IPS-11a (cell line): ENCODE measurements at regions not wholly inside any gene's neighbourhood (a gene's known extent, or its start where the extent isn't known, plus 50 kb on each side); places are given as distances from the start of the nearest gene placed in this dataset.

Experiments used
- H3K4me3 ChIP-seq: one replicate; pipeline ENCODE4 v1.5.1; 2013; ENCODE audit warnings: low read depth, low read length, control low read depth

GRCh38 chr15:95655089-95655607, 675.4 kb upstream of the NR2F2 start:
- H3K4me3 ChIP-seq = no peak overlapping the region

GRCh38 chr15:95656595-95656994, 673.9 kb upstream of the NR2F2 start:
- no peak overlapping the region for H3K4me3 ChIP-seq

- no peak overlapping the region for H3K4me3 ChIP-seq
These were observed 671.7 kb upstream of the NR2F2 start for GRCh38 chr15:95658799-95659198.

DNA sequence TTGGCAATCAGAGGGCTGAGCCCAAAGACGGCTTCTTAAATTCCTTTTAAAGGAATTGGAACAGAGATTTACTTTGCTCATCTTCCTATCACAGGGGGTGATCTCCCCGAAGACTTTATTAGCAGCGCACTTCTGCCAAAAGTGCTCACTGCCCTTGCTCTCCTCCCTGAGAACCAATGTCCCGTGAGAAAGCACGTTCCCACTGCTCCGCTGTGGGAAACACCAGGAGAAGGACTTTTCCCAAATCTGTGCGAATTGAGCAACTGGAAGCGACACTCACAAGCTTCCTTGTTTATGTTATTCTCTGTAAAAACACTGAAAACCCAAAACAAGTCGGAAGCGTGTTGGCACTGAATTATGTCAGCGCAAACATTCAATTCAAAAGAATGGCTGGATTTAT, 670.8 kb upstream of the NR2F2 start:
- H3K4me3 ChIP-seq = no peak overlapping the region

DNA sequence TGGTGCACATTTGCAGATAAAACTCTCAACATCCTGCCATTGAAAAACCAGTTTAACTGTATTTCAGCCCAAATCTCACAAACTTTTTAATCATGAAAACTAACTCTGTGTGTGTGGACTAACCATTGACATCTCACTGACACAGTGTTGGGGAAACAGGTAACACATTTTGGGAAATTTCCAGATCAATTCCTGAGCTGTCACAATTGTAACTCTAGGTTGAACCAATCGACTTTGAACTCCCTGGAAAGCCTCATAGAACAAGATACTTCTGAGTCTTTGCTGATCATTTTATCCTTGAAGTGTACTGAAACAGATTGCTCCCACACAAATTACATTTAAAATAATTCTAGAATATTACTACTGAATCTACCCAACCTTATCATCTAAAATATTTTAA, 667.9 kb upstream of the NR2F2 start:
- H3K4me3 ChIP-seq = no peak overlapping the region

DNA sequence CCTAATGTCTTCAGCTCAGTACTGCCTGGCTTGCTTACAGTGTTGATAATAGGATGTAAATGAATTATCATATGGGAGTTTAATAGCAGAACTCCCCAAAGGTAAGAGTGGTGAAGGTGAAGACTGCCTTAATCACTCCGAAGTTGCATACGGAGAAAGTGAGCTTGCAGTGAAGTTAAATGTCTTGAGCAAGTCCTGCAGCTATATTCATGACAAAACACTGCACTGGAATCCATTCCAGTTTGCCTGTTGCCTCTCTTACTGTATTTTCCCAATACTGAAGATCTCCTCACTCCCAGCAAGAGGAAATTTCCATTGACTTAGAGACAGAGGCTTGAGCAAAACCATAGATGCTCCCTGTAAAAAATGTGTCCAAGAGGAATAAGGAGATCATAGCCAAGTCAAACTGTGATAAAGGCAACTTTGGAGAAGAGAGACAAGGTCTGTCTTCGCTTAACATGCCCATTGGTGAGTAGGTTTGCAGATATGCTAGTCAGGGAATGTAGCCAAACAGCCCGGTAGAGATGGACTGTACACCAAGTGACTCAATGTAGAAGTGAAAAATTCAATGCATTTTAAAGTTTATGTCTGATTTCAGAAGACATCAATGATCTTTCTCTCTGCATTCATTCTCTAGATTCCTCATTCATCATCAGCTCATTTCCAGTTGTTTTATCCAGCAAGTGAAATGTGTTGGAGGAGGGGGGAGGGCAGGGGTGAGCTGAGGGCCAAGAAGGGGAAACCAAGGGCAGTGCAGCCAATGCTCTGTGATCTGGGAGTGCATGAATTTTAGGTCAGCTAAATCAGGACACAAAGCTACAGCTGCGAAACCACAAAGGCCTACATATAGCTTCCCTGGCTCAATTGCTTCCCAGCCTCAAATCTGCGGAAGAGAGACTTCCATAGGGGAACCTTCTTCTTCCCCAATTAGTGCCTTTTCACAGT, 667.1 kb upstream of the NR2F2 start:
- H3K4me3 ChIP-seq = no peak overlapping the region

GRCh38 chr15:95664450-95664849, 666.0 kb upstream of the NR2F2 start:
- H3K4me3 ChIP-seq = no peak overlapping the region

GRCh38 chr15:95669146-95669922, 661.2 kb upstream of the NR2F2 start:
- H3K4me3 ChIP-seq = no peak overlapping the region

DNA sequence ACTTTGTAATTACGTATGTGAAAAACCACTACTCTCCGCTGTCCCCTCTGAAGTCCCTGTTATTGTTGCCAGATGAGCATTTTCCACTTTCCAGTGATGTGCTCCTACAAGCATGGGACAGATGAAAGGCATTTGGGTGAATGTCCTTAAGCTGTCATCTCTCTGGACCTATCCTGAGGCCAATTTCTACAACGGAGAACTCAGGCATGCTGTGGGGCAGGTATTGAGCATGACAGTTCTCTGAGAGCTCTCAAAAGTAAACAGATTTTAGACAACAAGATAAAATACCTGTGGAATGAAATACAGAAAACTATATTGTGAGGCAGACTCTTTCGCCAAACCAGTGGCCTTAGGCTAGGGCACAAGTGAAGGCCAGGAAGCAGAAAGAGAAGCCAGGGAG, 656.5 kb upstream of the NR2F2 start:
- no peak overlapping the region for H3K4me3 ChIP-seq

DNA sequence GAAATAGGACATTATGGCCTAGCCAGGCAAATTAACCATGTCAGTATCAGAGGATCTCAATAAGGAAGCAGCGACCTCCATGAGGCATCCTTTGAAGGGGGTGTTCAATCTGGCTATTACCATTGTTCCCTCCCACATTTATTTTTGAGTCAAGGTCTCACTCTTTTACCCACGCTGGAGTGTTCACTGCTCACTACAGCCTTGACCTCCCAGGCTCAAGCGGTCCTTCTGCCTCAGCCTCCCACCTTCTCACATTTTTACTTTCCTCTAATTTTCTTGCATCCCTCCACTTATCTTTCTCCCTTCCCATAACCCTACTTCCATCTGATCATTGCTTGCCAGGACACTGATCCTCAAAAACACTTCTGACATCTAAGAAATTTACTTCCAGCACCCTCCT, 654.0 kb upstream of the NR2F2 start:
- H3K4me3 ChIP-seq = no peak overlapping the region

- no peak overlapping the region for H3K4me3 ChIP-seq
These were observed 650.5 kb upstream of the NR2F2 start for GRCh38 chr15:95679847-95680582.

- no peak overlapping the region for H3K4me3 ChIP-seq
These were observed 649.8 kb upstream of the NR2F2 start for GRCh38 chr15:95680728-95681127.

- H3K4me3 ChIP-seq = no peak overlapping the region
These were observed 648.5 kb upstream of the NR2F2 start for GRCh38 chr15:95681836-95682544.

- no peak overlapping the region for H3K4me3 ChIP-seq
These were observed 646.4 kb upstream of the NR2F2 start for GRCh38 chr15:95684126-95684525.

DNA sequence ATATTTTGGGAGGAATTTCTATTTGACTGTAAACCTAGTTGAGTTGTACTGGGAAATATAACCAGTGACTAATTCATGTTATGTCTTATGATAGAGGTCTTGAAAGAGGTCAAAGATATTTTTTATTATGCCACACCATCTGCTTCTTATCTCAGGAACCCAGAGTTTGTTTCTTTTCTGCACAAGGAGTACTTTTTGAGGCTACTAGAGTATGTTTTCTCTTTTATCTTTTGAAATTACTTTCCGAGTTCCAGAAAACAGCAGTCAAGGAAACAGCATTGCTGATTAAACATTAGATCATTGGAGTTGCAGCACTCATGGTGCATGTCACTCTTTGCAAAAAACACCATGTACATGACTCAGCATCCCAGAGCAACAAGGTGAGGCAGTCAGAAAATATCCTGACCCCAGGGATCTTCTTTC, 645.8 kb upstream of the NR2F2 start:
- no peak overlapping the region for H3K4me3 ChIP-seq

DNA sequence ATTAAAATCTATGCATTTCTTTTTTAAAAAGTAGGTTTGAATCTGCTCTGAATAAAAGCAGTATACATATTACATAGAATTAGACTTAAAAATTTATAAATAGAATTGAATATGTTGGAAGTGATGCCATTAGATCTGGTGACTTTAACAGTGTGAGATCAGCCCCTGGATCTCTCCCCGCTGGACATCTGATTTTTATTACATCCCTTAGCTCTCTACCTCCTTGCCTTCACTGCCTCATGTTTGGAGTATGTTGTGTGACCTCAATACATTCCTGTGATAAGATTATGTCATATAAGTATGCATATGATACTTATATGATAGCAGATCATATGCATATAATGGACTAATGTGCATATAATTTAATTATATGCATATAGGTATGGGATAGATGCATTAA, 643.4 kb upstream of the NR2F2 start:
- no peak overlapping the region for H3K4me3 ChIP-seq

DNA sequence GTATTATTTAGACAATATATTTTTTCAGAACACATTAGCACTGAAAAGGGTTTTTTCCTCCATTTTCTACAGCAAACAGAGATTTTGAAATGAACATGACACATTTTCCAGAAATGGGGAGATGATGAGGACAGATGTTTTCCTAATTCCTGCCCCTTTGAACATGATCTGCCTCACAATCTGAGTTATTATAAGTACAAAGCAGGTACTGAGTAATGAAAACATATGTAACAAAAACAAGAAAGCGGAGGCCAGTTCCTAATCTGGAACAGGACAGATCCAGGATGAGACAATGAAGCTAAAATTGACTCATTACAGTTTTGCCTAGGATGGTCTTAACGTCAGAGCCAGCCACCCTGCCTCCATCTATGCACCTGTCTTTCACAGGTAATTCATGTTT, 642.8 kb upstream of the NR2F2 start:
- no peak overlapping the region for H3K4me3 ChIP-seq

GRCh38 chr15:95690631-95691340, 639.7 kb upstream of the NR2F2 start:
- no peak overlapping the region for H3K4me3 ChIP-seq

- H3K4me3 ChIP-seq = no peak overlapping the region
These were observed 636.6 kb upstream of the NR2F2 start for GRCh38 chr15:95693917-95694316.

DNA sequence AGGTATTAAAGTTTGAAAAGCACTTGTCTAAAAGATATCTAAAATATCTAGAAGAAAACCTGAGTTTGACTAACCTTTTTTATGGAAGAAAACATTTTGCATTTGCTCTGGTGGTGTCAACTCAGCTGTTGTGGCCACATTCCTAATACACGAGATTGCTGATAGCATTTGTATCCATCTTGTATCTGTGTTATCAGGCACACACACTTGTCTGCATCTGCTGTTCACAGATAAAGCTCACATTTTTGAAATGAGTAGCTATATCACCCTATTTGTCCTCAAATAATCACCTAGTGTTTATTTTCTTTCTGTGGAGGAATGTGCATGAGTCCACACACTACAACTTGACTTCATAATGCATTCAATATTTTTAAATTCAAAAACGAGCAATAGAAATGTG, 632.3 kb upstream of the NR2F2 start:
- no peak overlapping the region for H3K4me3 ChIP-seq
